ENCODE measurements at regions not wholly inside any gene's neighbourhood (a gene's known extent, or its start where the extent isn't known, plus 50 kb on each side); places are given as distances from the start of the nearest gene placed in this dataset.
A peak's percentile ranks its signal among the peaks of the same experiment; 100 is the strongest.
"Not testable (repeated sequence)": the region's sequence is repeated elsewhere in the genome, so short reads cannot be mapped to it uniquely, and the experiment has no call there.

GRCh38 chr16:58963479-58963878, 229.4 kb upstream of the GOT2 start:
- no peak for DNase-seq

- no peak for DNase-seq
Measured at GRCh38 chr16:58962811-58963210, 228.7 kb upstream of the GOT2 start.

- DNase-seq = peak; percentile 10
Measured at GRCh38 chr16:58960484-58960883, 226.4 kb upstream of the GOT2 start.

- DNase-seq = no peak
Measured at GRCh38 chr16:58960034-58960433, 225.9 kb upstream of the GOT2 start.

GRCh38 chr16:58958749-58959148, 224.6 kb upstream of the GOT2 start:
- no peak for DNase-seq

- no peak for DNase-seq
Measured at GRCh38 chr16:58948244-58948643, 214.1 kb upstream of the GOT2 start.

- no peak for DNase-seq
Measured at GRCh38 chr16:58940609-58941008, 206.5 kb upstream of the GOT2 start.

GRCh38 chr16:58938811-58939210, 204.7 kb upstream of the GOT2 start:
- no peak for DNase-seq

- no peak for DNase-seq
Measured at GRCh38 chr16:58937661-58938060, 203.5 kb upstream of the GOT2 start.

GRCh38 chr16:58933186-58933585, 199.1 kb upstream of the GOT2 start:
- DNase-seq = no peak

- DNase-seq = no peak
Measured at GRCh38 chr16:58931436-58931835, 197.3 kb upstream of the GOT2 start.

- no peak for DNase-seq
Measured at GRCh38 chr16:58923094-58923493, 189.0 kb upstream of the GOT2 start.

GRCh38 chr16:58913456-58913855, 179.3 kb upstream of the GOT2 start:
- no peak for DNase-seq

- no peak for DNase-seq
Measured at GRCh38 chr16:58912571-58912970, 178.5 kb upstream of the GOT2 start.

GRCh38 chr16:58906981-58907715, 173.0 kb upstream of the GOT2 start:
- DNase-seq = no peak

GRCh38 chr16:58904291-58904690, 170.2 kb upstream of the GOT2 start:
- no peak for DNase-seq

- no peak for DNase-seq
Measured at GRCh38 chr16:58889516-58889915, 155.4 kb upstream of the GOT2 start.

GRCh38 chr16:58885528-58886170, 151.5 kb upstream of the GOT2 start:
- DNase-seq = no peak

GRCh38 chr16:58884141-58884540, 150.0 kb upstream of the GOT2 start:
- DNase-seq = no peak

GRCh38 chr16:58883131-58883530, 149.0 kb upstream of the GOT2 start:
- no peak for DNase-seq

GRCh38 chr16:58882292-58882691, 148.2 kb upstream of the GOT2 start:
- DNase-seq = no peak

- not testable (repeated sequence) for DNase-seq
Measured at GRCh38 chr16:58878641-58879040, 144.5 kb upstream of the GOT2 start.

GRCh38 chr16:58866935-58867334, 132.8 kb upstream of the GOT2 start:
- no peak for DNase-seq

GRCh38 chr16:58863761-58864160, 129.6 kb upstream of the GOT2 start:
- no peak for DNase-seq

GRCh38 chr16:58863042-58863441, 128.9 kb upstream of the GOT2 start:
- no peak for DNase-seq
